Mesendoderm (in vitro differentiated cells): ENCODE measurements at regions not wholly inside any gene's neighbourhood (a gene's known extent, or its start where the extent isn't known, plus 50 kb on each side); places are given as distances from the start of the nearest gene placed in this dataset.
A peak's percentile ranks its signal among the peaks of the same experiment; 100 is the strongest.

Experiments used
- DNase-seq: peaks from one replicate; pipeline ENCODE4 v3.0.0; 2013
- H2AK5ac ChIP-seq: 2 replicates; pipeline ENCODE4 v1.6.1; 2013; ENCODE audit warnings: low read length, inconsistent platforms
- H2BK120ac ChIP-seq: 2 replicates; pipeline ENCODE4 v1.6.1; 2013; ENCODE audit warnings: low read depth, mild to moderate bottlenecking, low read length, moderate library complexity, mixed read lengths
- H2BK15ac ChIP-seq: replicated peaks from 2 replicates; pipeline ENCODE4 v1.6.1; 2013; ENCODE audit warnings: low read depth, mild to moderate bottlenecking, moderate library complexity
- H2BK5ac ChIP-seq: 2 replicates; pipeline ENCODE4 v1.6.1; 2013; ENCODE audit warnings: low read length, inconsistent platforms
- H3K18ac ChIP-seq: 2 replicates; pipeline ENCODE4 v1.6.1; 2013; ENCODE audit warnings: mild to moderate bottlenecking, low read length, mixed read lengths
- H3K23ac ChIP-seq: one replicate; pipeline ENCODE4 v1.6.1; 2013; ENCODE audit warnings: low read length
- H3K27ac ChIP-seq: 2 replicates; pipeline ENCODE4 v1.5.1; 2013; ENCODE audit warnings: low read depth, mild to moderate bottlenecking, inconsistent platforms, low read length, moderate library complexity
- H3K27me3 ChIP-seq: 2 replicates; pipeline ENCODE4 v1.6.1; 2013; ENCODE audit warnings: low read length, control low read depth, mild to moderate bottlenecking, inconsistent platforms; ENCODE audit not compliant: insufficient read depth, poor library complexity
- H3K36me3 ChIP-seq: 2 replicates; pipeline ENCODE4 v1.6.1; 2013; ENCODE audit warnings: low read length, inconsistent platforms; ENCODE audit not compliant: control insufficient read depth, insufficient read depth
- H3K4ac ChIP-seq: one replicate; pipeline ENCODE4 v1.6.1; 2013; ENCODE audit warnings: low read depth, mild to moderate bottlenecking, low read length, moderate library complexity
- H3K4me1 ChIP-seq: 2 replicates; pipeline ENCODE4 v1.6.1; 2013; ENCODE audit warnings: low read depth, low read length, inconsistent platforms; ENCODE audit not compliant: control insufficient read depth
- H3K4me2 ChIP-seq: 2 replicates; pipeline ENCODE4 v1.6.1; 2013; ENCODE audit warnings: low read length
- H3K4me3 ChIP-seq: 2 replicates; pipeline ENCODE4 v1.5.1; 2013; ENCODE audit warnings: mild to moderate bottlenecking, low read length
- H3K56ac ChIP-seq: one replicate; pipeline ENCODE4 v1.6.1; 2013; ENCODE audit warnings: low read length
- H3K79me1 ChIP-seq: 2 replicates; pipeline ENCODE4 v1.6.1; 2013; ENCODE audit warnings: low read length, inconsistent platforms
- H3K79me2 ChIP-seq: 2 replicates; pipeline ENCODE4 v1.6.1; 2013; ENCODE audit warnings: mild to moderate bottlenecking, low read length; ENCODE audit not compliant: control insufficient read depth, insufficient read depth
- H3K9ac ChIP-seq: 2 replicates; pipeline ENCODE4 v1.6.1; 2013; ENCODE audit warnings: low read length, inconsistent platforms
- H4K5ac ChIP-seq: one replicate; pipeline ENCODE4 v1.6.1; 2013; ENCODE audit warnings: low read length
- H4K8ac ChIP-seq: one replicate; pipeline ENCODE4 v1.6.1; 2013; ENCODE audit warnings: low read depth, mild to moderate bottlenecking, control low read depth, low read length, moderate library complexity
- WGBS: extraction: QIAGEN DNeasy Blood & Tissue Kit; methylation state at CpG from one replicate; pipeline ENCODE4 v1.1.7; 2013; ENCODE audit warnings: low lambda C conversion rate, missing lambda C conversion rate; ENCODE audit not compliant: insufficient coverage; ENCODE audit errors: extremely low coverage; 5-methylcytosine and 5-hydroxymethylcytosine counted together

DNA sequence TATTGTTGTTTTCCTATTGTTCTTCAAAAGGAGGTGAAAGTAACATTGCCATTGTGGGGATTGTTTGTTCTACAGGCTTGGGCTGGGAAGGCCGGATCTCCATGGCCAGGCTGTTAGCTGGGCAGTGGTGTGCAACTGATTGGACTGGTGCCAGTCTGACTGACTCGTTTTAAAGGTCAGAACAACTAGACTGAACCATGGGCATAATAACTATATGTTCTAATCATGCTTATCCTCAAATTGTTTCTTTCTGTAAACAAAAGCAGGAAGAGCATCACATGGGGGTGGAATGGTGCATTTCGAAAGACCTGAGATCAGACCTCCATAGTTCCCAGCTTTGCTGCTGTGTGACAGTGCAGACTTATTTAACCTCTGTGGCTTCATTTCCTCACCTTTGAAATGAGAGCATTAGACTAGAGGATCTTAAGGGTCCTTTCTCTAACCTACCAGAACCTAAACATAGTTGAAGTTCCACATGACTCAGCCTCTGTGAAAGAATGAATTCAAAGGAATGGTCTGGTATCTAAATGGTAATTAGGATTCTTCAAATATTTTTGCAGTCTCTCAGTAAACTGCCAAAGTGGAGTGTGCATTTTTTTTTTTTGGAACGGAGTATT is 66.7 kb upstream of the PGRMC2 start:
- Histone ChIP-seq H4K5ac (no peak overlapping the region), H3K18ac (no peak overlapping the region), H3K4me2 (no peak overlapping the region), H3K4ac (no peak overlapping the region), H2BK5ac (peak overlapping the region; percentile 9), H3K27me3 (no peaks in the 10 kb centered on the region), H3K9ac (no peak overlapping the region), H4K8ac (no peak overlapping the region), H2AK5ac (no peak overlapping the region), H3K27ac (peak overlapping the region; percentile 16), H3K79me2 (no peaks in the 10 kb centered on the region), H3K36me3 (no peaks in the 10 kb centered on the region), H3K56ac (peak overlapping the region; percentile 35), H3K79me1 (no peaks in the 10 kb centered on the region), H3K4me3 (no peak overlapping the region), H2BK120ac (no peak overlapping the region), H3K4me1 (peaks cover 9% of the 10 kb centered on the region), H2BK15ac (no peak overlapping the region), H3K23ac (no peak overlapping the region)
- DNase-seq: peak; percentile 88
- no CpG with 5 or more reads among the region's 4 CpGs for WGBS

DNA sequence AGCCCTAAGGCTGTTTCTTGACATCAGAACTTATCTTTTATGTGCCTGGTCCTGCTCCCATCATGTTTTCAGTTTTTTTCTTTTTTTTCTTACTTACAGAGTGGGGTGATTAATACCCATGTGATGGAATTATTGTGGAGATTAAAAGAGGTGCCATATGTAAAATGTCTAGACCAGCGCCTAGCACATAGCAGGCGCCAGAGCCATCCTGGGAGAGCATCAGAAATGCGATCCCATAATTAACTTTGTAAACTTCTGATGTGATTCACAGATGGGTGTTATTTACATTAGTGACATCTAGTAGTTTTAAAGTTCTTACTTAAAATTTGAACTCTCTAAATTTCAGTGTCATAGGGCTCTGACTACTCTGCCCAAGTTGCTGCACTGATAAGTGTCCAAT is 66.2 kb upstream of the PGRMC2 start:
- peaks cover 9% of the 10 kb centered on the region for H3K4me1 ChIP-seq

DNA sequence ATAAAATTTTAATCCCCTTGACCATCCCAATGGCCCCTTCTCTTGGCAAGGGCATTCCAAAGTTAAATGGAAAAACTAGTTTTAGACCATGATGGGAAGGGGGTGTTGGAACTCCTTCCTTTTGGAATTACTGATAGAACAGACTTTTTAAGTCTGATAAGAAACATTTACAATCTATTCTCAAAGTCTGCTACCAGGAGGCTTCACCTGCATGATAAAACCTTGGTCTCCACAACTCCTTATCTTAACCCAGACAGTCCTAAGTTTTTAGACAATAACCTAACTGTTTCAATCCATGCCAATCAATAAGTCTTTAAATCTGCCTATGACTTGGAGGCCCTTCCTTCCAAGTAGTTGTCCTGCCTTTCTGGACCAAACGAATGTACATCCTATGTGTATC is 63.9 kb upstream of the PGRMC2 start:
- no peak overlapping the region for H3K56ac ChIP-seq
- no peak overlapping the region for H4K5ac ChIP-seq
- no peak overlapping the region for H3K4me2 ChIP-seq
- H2BK120ac ChIP-seq: no peak overlapping the region
- H2BK15ac ChIP-seq: no peak overlapping the region
- H3K27ac ChIP-seq: no peak overlapping the region
- H3K4me1 ChIP-seq: peaks cover 9% of the 10 kb centered on the region
- H3K27me3 ChIP-seq: no peaks in the 10 kb centered on the region
- no peak overlapping the region for H2BK5ac ChIP-seq
- H3K4me3 ChIP-seq: no peak overlapping the region
- no peak overlapping the region for H2AK5ac ChIP-seq
- no CpG with 5 or more reads among the region's 1 CpG for WGBS
- no peak for DNase-seq
- no peak overlapping the region for H3K9ac ChIP-seq
- no peaks in the 10 kb centered on the region for H3K79me1 ChIP-seq
- no peaks in the 10 kb centered on the region for H3K36me3 ChIP-seq
- no peak overlapping the region for H3K23ac ChIP-seq
- no peak overlapping the region for H4K8ac ChIP-seq
- no peak overlapping the region for H3K4ac ChIP-seq
- no peaks in the 10 kb centered on the region for H3K79me2 ChIP-seq
- no peak overlapping the region for H3K18ac ChIP-seq

More for the DNA sequence above, 66.2 kb upstream of the PGRMC2 start:
- Histone ChIP-seq H2AK5ac (no peak overlapping the region), H3K79me1 (no peaks in the 10 kb centered on the region), H3K18ac (no peak overlapping the region), H3K36me3 (no peaks in the 10 kb centered on the region), H2BK120ac (no peak overlapping the region), H3K9ac (no peak overlapping the region), H3K4me2 (no peak overlapping the region), H3K27me3 (no peaks in the 10 kb centered on the region), H4K5ac (no peak overlapping the region), H2BK5ac (no peak overlapping the region), H3K4ac (no peak overlapping the region), H3K4me3 (no peak overlapping the region), H2BK15ac (no peak overlapping the region), H3K79me2 (no peaks in the 10 kb centered on the region), H4K8ac (no peak overlapping the region), H3K23ac (no peak overlapping the region), H3K56ac (no peak overlapping the region), H3K27ac (no peak overlapping the region)
- DNase-seq: no peak
- no CpG with 5 or more reads among the region's 3 CpGs for WGBS

DNA sequence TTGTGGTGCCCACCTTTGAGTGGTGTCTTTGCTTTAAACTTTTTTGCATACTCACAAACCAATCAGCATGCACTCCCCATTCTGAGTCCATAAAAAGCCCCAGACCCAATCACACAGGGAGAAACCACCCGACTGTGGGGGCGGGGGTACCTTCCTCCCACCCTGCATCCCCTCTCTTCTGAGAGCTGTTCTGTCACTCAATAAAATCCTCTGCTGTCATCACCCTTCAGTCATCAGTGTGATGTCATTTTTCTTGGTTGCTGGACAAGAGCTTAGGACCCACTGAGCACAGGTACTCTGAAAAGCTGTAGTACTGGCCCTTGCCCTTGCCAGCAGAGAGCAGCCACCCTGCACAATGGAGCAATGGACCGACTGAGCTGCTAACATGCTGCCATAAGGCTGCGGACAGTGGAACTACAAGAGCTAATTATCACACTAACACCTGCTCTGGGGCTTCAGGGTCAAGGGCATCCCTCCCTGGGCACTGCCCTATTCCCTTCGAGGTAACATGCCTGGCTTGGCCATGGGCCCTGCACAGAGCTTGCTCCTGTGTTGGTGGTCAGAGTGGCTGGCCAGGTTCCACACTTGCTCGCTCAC is 62.9 kb upstream of the PGRMC2 start:
- Histone ChIP-seq H2BK5ac (no peak overlapping the region), H3K4me1 (peaks cover 9% of the 10 kb centered on the region)
- no CpG with 5 or more reads among the region's 6 CpGs for WGBS

DNA sequence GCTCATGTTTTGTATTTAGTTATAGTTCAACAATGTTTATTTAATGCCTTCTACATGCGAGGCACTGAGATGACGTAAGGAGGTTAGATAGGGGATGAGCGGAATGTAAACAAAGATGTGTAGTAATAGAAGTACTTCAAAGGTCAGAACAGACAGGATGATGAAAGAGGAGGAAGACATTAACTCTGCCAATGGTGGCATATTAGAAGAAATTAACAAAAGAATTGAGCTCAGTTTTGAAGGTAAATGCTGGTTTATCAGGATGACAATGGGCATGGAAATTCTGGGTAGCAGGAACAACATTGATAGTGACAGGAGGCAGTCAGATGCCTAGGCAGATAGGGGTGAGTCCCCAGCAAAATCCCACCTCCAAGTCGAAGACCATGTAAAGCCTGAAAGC is 62.3 kb upstream of the PGRMC2 start:
- DNase-seq: no peak
- Histone ChIP-seq H2BK5ac (no peak overlapping the region), H3K4ac (no peak overlapping the region), H3K27me3 (no peaks in the 10 kb centered on the region), H3K4me2 (no peak overlapping the region), H3K56ac (no peak overlapping the region), H3K23ac (no peak overlapping the region), H3K36me3 (no peaks in the 10 kb centered on the region), H3K79me2 (no peaks in the 10 kb centered on the region), H3K79me1 (no peaks in the 10 kb centered on the region), H4K5ac (no peak overlapping the region), H3K9ac (no peak overlapping the region), H3K4me1 (peaks cover 4% of the 10 kb centered on the region), H3K27ac (no peak overlapping the region), H3K4me3 (no peak overlapping the region), H2AK5ac (no peak overlapping the region), H2BK15ac (no peak overlapping the region), H2BK120ac (no peak overlapping the region), H3K18ac (no peak overlapping the region), H4K8ac (no peak overlapping the region)
- WGBS: no CpG with 5 or more reads among the region's 4 CpGs

More for the DNA sequence above, 62.9 kb upstream of the PGRMC2 start:
- no peaks in the 10 kb centered on the region for H3K79me1 ChIP-seq
- no peak overlapping the region for H3K18ac ChIP-seq
- H4K8ac ChIP-seq: no peak overlapping the region
- DNase-seq: no peak
- H3K23ac ChIP-seq: no peak overlapping the region
- no peak overlapping the region for H2AK5ac ChIP-seq
- H3K27ac ChIP-seq: no peak overlapping the region
- H3K27me3 ChIP-seq: no peaks in the 10 kb centered on the region
- H3K9ac ChIP-seq: no peak overlapping the region
- no peak overlapping the region for H3K4ac ChIP-seq
- H4K5ac ChIP-seq: no peak overlapping the region
- no peak overlapping the region for H2BK15ac ChIP-seq
- H3K79me2 ChIP-seq: no peaks in the 10 kb centered on the region
- no peak overlapping the region for H3K56ac ChIP-seq
- no peak overlapping the region for H2BK120ac ChIP-seq
- H3K36me3 ChIP-seq: no peaks in the 10 kb centered on the region
- no peak overlapping the region for H3K4me3 ChIP-seq
- H3K4me2 ChIP-seq: no peak overlapping the region
